Mesenchymal stem cell (in vitro differentiated cells and primary cell): ENCODE measurements at regions not wholly inside any gene's neighbourhood (a gene's known extent, or its start where the extent isn't known, plus 50 kb on each side); places are given as distances from the start of the nearest gene placed in this dataset.

Experiments used
- DNase-seq: peaks from one replicate; pipeline ENCODE4 v3.0.0-alpha.2; 2013
- H2AFZ ChIP-seq: one replicate; pipeline ENCODE4 v1.6.1; 2013; ENCODE audit warnings: low read depth, mild to moderate bottlenecking, control low read depth, inconsistent platforms, low read length, moderate library complexity
- H2AK5ac ChIP-seq: 2 replicates; pipeline ENCODE4 v1.6.1; 2013; ENCODE audit warnings: low read length, moderate library complexity, mild to moderate bottlenecking, inconsistent platforms; ENCODE audit not compliant: severe bottlenecking
- H2BK120ac ChIP-seq: one replicate; pipeline ENCODE4 v1.6.1; 2013; ENCODE audit warnings: low read depth, mild to moderate bottlenecking, inconsistent platforms, low read length, moderate library complexity
- H2BK12ac ChIP-seq, 2 experiments: one replicate each; pipeline ENCODE4 v1.6.1; 2013; ENCODE audit warnings: inconsistent platforms in 2 of 2, low read length in 2 of 2, mild to moderate bottlenecking in 2 of 2, moderate library complexity in 2 of 2, control low read depth in 1 of 2
- H2BK15ac ChIP-seq: one replicate; pipeline ENCODE4 v1.6.1; 2013; ENCODE audit warnings: mild to moderate bottlenecking, low read depth, inconsistent platforms; ENCODE audit not compliant: poor library complexity, severe bottlenecking
- H2BK5ac ChIP-seq: 2 replicates; pipeline ENCODE4 v1.6.1; 2013; ENCODE audit warnings: low read depth, mild to moderate bottlenecking, low read length, control low read depth, inconsistent platforms; ENCODE audit not compliant: poor library complexity, severe bottlenecking
- H3K14ac ChIP-seq, 2 experiments: one replicate each; pipeline ENCODE4 v1.6.1; 2013; ENCODE audit warnings: inconsistent platforms in 2 of 2, low read length in 2 of 2, control low read depth in 1 of 2, mild to moderate bottlenecking in 1 of 2, moderate library complexity in 1 of 2
- H3K18ac ChIP-seq, 2 experiments: one replicate each; pipeline ENCODE4 v1.6.1; 2013; ENCODE audit warnings: inconsistent platforms in 2 of 2, low read length in 2 of 2, control low read depth in 1 of 2, low read depth in 1 of 2, mild to moderate bottlenecking in 1 of 2
- H3K23ac ChIP-seq, 2 experiments: one replicate each; pipeline ENCODE4 v1.6.1; 2013; ENCODE audit warnings: inconsistent platforms in 2 of 2, low read length in 2 of 2, mild to moderate bottlenecking in 2 of 2, moderate library complexity in 2 of 2, control low read depth in 1 of 2
- H3K27ac ChIP-seq: 2 replicates; pipeline ENCODE4 v1.5.1; 2013; ENCODE audit warnings: mild to moderate bottlenecking, moderate library complexity, low read length, control low read depth, inconsistent platforms; ENCODE audit not compliant: poor library complexity, severe bottlenecking
- H3K27me3 ChIP-seq, 2 experiments: 2 replicates each; pipeline versions ENCODE4 v1.6.1 to v1.7.0; 2013; ENCODE audit warnings: low read length in 2 of 2, mild to moderate bottlenecking in 2 of 2, moderate library complexity in 2 of 2, control low read depth in 1 of 2, inconsistent platforms in 1 of 2; ENCODE audit not compliant: control insufficient read depth in 1 of 2, insufficient read depth in 1 of 2
- H3K36me3 ChIP-seq, 2 experiments: 2 replicates each; pipeline versions ENCODE4 v1.6.1 to v1.7.0; 2013; ENCODE audit warnings: low read length in 2 of 2, control low read depth in 1 of 2, inconsistent platforms in 1 of 2, low read depth in 1 of 2, mild to moderate bottlenecking in 1 of 2; ENCODE audit not compliant: insufficient read depth in 2 of 2, control insufficient read depth in 1 of 2
- H3K4ac ChIP-seq, 2 experiments: one replicate each; pipeline ENCODE4 v1.6.1; 2013; ENCODE audit warnings: inconsistent platforms in 2 of 2, low read length in 2 of 2, mild to moderate bottlenecking in 2 of 2, moderate library complexity in 2 of 2, control low read depth in 1 of 2, low read depth in 1 of 2
- H3K4me1 ChIP-seq: 2 replicates; pipeline ENCODE4 v1.6.1; 2013; ENCODE audit warnings: low read depth, low read length, control low read depth; ENCODE audit not compliant: control insufficient read depth, insufficient read depth
- H3K4me2 ChIP-seq: 2 replicates; pipeline ENCODE4 v1.6.1; 2013; ENCODE audit warnings: low read length, mild to moderate bottlenecking, inconsistent platforms; ENCODE audit not compliant: poor library complexity, severe bottlenecking
- H3K4me3 ChIP-seq, 2 experiments: 2 replicates each; pipeline versions ENCODE4 v1.5.1 to v1.7.0; 2013; ENCODE audit warnings: low read length in 2 of 2, mild to moderate bottlenecking in 2 of 2, control low read depth in 1 of 2, low read depth in 1 of 2; ENCODE audit not compliant: insufficient read depth in 1 of 2
- H3K79me1 ChIP-seq: replicated peaks from 2 replicates; pipeline ENCODE4 v1.6.1; 2013; ENCODE audit warnings: mild to moderate bottlenecking, control low read depth, low read length, inconsistent platforms; ENCODE audit not compliant: poor library complexity, severe bottlenecking
- H3K9ac ChIP-seq: 2 replicates; pipeline ENCODE4 v1.7.0; 2013; ENCODE audit warnings: mild to moderate bottlenecking, low read length, moderate library complexity
- H3K9me3 ChIP-seq: 2 replicates; pipeline ENCODE4 v1.7.0; 2013; ENCODE audit warnings: mild to moderate bottlenecking, low read length; ENCODE audit not compliant: control insufficient read depth
- H4K8ac ChIP-seq: one replicate; pipeline ENCODE4 v1.6.1; 2013; ENCODE audit warnings: inconsistent platforms, mild to moderate bottlenecking, low read length, moderate library complexity
- H4K91ac ChIP-seq: one replicate; pipeline ENCODE4 v1.6.1; 2013; ENCODE audit warnings: mild to moderate bottlenecking, low read length, inconsistent platforms
- WGBS: methylation state at CpG from one replicate; pipeline ENCODE4 v1.1.7; 2013; ENCODE audit warnings: mixed read lengths; 5-methylcytosine and 5-hydroxymethylcytosine counted together

GRCh38 chr13:84130495-84131114 lies 248.3 kb upstream of the SLITRK1 start:
- Histone ChIP-seq H3K14ac (no peak overlapping the region), H3K18ac (no peak overlapping the region), H2AFZ (no peak overlapping the region), H3K79me1 (no peaks in the 10 kb centered on the region), H2AK5ac (no peak overlapping the region), H2BK12ac (no peak overlapping the region), H3K4ac (no peak overlapping the region), H3K36me3 (peaks cover 0 to 3% of the 10 kb centered on the region in 2 experiments), H3K23ac (no peak overlapping the region), H3K4me3 (no peak overlapping the region), H4K91ac (no peak overlapping the region), H3K9me3 (no peaks in the 10 kb centered on the region), H3K9ac (no peak overlapping the region), H2BK5ac (no peak overlapping the region), H3K27ac (no peak overlapping the region), H3K27me3 (no peaks in the 10 kb centered on the region), H4K8ac (no peak overlapping the region), H2BK120ac (no peak overlapping the region), H2BK15ac (no peak overlapping the region), H3K4me1 (peaks cover 3% of the 10 kb centered on the region), H3K4me2 (no peak overlapping the region)
- no peak for DNase-seq
- WGBS: no CpG with 5 or more reads among the region's 1 CpG

GRCh38 chr13:84129966-84130365 lies 247.7 kb upstream of the SLITRK1 start:
- Histone ChIP-seq H2BK5ac (no peak overlapping the region), H3K27ac (no peak overlapping the region), H3K4me1 (peaks cover 3% of the 10 kb centered on the region), H3K79me1 (no peaks in the 10 kb centered on the region), H4K8ac (no peak overlapping the region), H2BK120ac (no peak overlapping the region), H2AK5ac (no peak overlapping the region), H2BK12ac (no peak overlapping the region), H2BK15ac (no peak overlapping the region), H2AFZ (no peak overlapping the region), H3K9ac (no peak overlapping the region), H3K18ac (no peak overlapping the region), H3K4me3 (no peak overlapping the region), H3K27me3 (no peaks in the 10 kb centered on the region), H3K14ac (no peak overlapping the region), H3K23ac (no peak overlapping the region), H4K91ac (no peak overlapping the region), H3K36me3 (peaks cover 0 to 3% of the 10 kb centered on the region in 2 experiments), H3K9me3 (no peaks in the 10 kb centered on the region), H3K4ac (no peak overlapping the region), H3K4me2 (no peak overlapping the region)
- 79% methylated on average over 1 of the region's 2 CpGs for WGBS
- DNase-seq: no peak

GRCh38 chr13:84127597-84128128 lies 245.4 kb upstream of the SLITRK1 start:
- no peak overlapping the region for H2BK12ac ChIP-seq
- peaks cover 0 to 3% of the 10 kb centered on the region in 2 experiments for H3K36me3 ChIP-seq
- H3K23ac ChIP-seq: no peak overlapping the region
- H2AFZ ChIP-seq: peak overlapping the region; percentile 11
- no peaks in the 10 kb centered on the region for H3K27me3 ChIP-seq
- no peak overlapping the region for H2AK5ac ChIP-seq
- no peaks in the 10 kb centered on the region for H3K9me3 ChIP-seq
- WGBS: 94% methylated on average over 6 of the region's 8 CpGs
- no peak overlapping the region for H4K91ac ChIP-seq
- no peak overlapping the region for H3K18ac ChIP-seq
- no peak overlapping the region for H3K14ac ChIP-seq
- H3K27ac ChIP-seq: no peak overlapping the region
- no peak overlapping the region for H3K9ac ChIP-seq
- H3K4me2 ChIP-seq: no peak overlapping the region
- H2BK15ac ChIP-seq: no peak overlapping the region
- H3K79me1 ChIP-seq: no peaks in the 10 kb centered on the region
- H4K8ac ChIP-seq: no peak overlapping the region
- no peak overlapping the region for H3K4me3 ChIP-seq
- no peak overlapping the region for H3K4ac ChIP-seq
- H3K4me1 ChIP-seq: peaks cover 3% of the 10 kb centered on the region
- H2BK120ac ChIP-seq: no peak overlapping the region
- no peak overlapping the region for H2BK5ac ChIP-seq
- DNase-seq: no peak

GRCh38 chr13:84126671-84127171 lies 244.4 kb upstream of the SLITRK1 start:
- Histone ChIP-seq H3K9ac (no peak overlapping the region), H3K23ac (no peak overlapping the region), H2BK120ac (no peak overlapping the region), H3K4me3 (no peak overlapping the region), H2BK12ac (no peak overlapping the region), H4K8ac (no peak overlapping the region), H3K18ac (no peak overlapping the region), H3K36me3 (peaks cover 0 to 3% of the 10 kb centered on the region in 2 experiments), H2BK5ac (no peak overlapping the region), H3K27ac (no peak overlapping the region), H3K4me1 (peaks cover 3% of the 10 kb centered on the region), H3K9me3 (no peaks in the 10 kb centered on the region), H2AFZ (no peak overlapping the region), H3K79me1 (no peaks in the 10 kb centered on the region), H3K4ac (no peak overlapping the region), H3K14ac (no peak overlapping the region), H2AK5ac (no peak overlapping the region), H3K27me3 (no peaks in the 10 kb centered on the region), H2BK15ac (no peak overlapping the region), H3K4me2 (no peak overlapping the region), H4K91ac (no peak overlapping the region)
- DNase-seq: no peak
- WGBS: 90% methylated on average over 5 of the region's 7 CpGs
